Pancreas (tissue), 10 donors: ENCODE measurements at regions not wholly inside any gene's neighbourhood (a gene's known extent, or its start where the extent isn't known, plus 50 kb on each side); places are given as distances from the start of the nearest gene placed in this dataset.

Source experiments
- ATAC-seq, 4 donors: fragments of 200-7000 bp; cut with Tn5 transposase; one replicate each; pipeline versions ENCODE4 v1.8.0 to v1.9.1; 2020; ENCODE audit warnings: mild to moderate bottlenecking in 4 of 4, moderate library complexity in 4 of 4
- DNase-seq, 6 donors: peaks; one replicate each; pipeline ENCODE4 v3.0.0-alpha.2; 2020
- FAIRE-seq: peaks from 2 replicates; lab custom pipeline; 2012; peaks lifted over from hg19 to GRCh38; lab: Jason Lieb, UNC
- H3K27ac ChIP-seq, 4 donors: fragments of 200-600 bp; sonication (generic); 1 replicate in 3 of 4; 2 replicates in 1 of 4; pipeline versions ENCODE4 v1.5.0 to v1.8.0; 2020
- H3K27me3 ChIP-seq, 4 donors: fragments of 200-600 bp; one replicate each; pipeline ENCODE4 v1.8.0; 2021
- H3K36me3 ChIP-seq, 3 donors: fragments of 200-600 bp; sonication (generic) in 1 of 3; one replicate each; pipeline versions ENCODE4 v1.5.0 to v1.8.0; 2020 to 2021
- H3K4me1 ChIP-seq, 3 donors: fragments of 200-600 bp; one replicate each; pipeline ENCODE4 v1.8.0; 2021
- H3K4me3 ChIP-seq, 4 donors: fragments of 200-600 bp; sonication (generic) in 2 of 4; one replicate each; pipeline versions ENCODE4 v1.5.0 to v1.8.0; 2020 to 2021
- H3K9me3 ChIP-seq, 4 donors: fragments of 200-600 bp; one replicate each; pipeline ENCODE4 v1.8.0; 2021
- WGBS, 2 donors: extraction: QIAGEN DNeasy Blood & Tissue Kit; methylation state at CpG; one replicate each; pipeline ENCODE4 v1.1.7; 2013; 5-methylcytosine and 5-hydroxymethylcytosine counted together
- intact Hi-C, 3 donors: fragments of 100-400 bp; cut with DNase I; formaldehyde crosslinking; loops; one replicate each; pipeline versions ENCODE4 v1.11.1 to v1.14.2; 2022
- TF ChIP-seq, protein P1 (sequence below), 4 donors: fragments of 200-600 bp; sonication (generic) in 3 of 4; IDR thresholded peaks; one replicate each; pipeline versions ENCODE4 v1.5.0 to v1.8.0; 2021; ENCODE audit warnings: antibody characterized with exemption in 4 of 4
- donor health status: healthy with polysubstance abuse.
- donor health status: DM: no; HTN: no; CAD: no; lungs with moderate emphysema.
- donor health status: DM: no; HTN: no; CAD: no.
- donor health status: control.
- donor health status: control.
- donor health status: Bipolar disorder and iron deficiency.
- donor health status: DM: yes; HTN: yes; CAD: no.
- donor health status: DM: no; HTN: no; CAD: no.
- donor health status: DM: no; HTN: no; CAD: no.
- donor health status: DM: yes; HTN: yes; CAD: no.

DNA sequence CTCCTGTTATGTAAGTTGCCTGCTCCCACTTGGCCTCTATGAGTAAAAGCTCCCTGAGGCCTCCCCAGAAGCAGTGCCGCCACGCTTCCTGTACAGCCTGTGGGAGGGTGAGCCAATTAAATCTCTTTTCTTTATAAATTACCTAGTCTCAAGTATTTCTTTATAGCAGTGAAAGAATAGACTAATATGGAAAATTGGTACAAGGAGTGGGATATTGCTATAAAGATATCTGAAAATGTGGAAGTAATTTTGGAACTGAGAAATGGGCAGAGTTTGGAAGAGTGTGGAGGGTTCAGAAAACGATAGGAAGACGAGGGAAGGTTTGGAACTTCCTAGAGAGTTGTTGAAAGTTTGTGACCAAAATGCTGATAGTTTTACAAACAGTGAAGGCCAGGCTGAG, 572.3 kb downstream of the MATN1 start:
- intact Hi-C loops: no loop called here
- Histone ChIP-seq H3K36me3 (no peaks in the 10 kb centered on the region), H3K9me3 (no peaks in the 10 kb centered on the region), H3K4me3 (no peak overlapping the region), H3K27me3 (no peaks in the 10 kb centered on the region), H3K4me1 (no peaks in the 10 kb centered on the region), H3K27ac (no peak overlapping the region)
- ATAC-seq: no peak
- TF ChIP-seq, protein P1, sequence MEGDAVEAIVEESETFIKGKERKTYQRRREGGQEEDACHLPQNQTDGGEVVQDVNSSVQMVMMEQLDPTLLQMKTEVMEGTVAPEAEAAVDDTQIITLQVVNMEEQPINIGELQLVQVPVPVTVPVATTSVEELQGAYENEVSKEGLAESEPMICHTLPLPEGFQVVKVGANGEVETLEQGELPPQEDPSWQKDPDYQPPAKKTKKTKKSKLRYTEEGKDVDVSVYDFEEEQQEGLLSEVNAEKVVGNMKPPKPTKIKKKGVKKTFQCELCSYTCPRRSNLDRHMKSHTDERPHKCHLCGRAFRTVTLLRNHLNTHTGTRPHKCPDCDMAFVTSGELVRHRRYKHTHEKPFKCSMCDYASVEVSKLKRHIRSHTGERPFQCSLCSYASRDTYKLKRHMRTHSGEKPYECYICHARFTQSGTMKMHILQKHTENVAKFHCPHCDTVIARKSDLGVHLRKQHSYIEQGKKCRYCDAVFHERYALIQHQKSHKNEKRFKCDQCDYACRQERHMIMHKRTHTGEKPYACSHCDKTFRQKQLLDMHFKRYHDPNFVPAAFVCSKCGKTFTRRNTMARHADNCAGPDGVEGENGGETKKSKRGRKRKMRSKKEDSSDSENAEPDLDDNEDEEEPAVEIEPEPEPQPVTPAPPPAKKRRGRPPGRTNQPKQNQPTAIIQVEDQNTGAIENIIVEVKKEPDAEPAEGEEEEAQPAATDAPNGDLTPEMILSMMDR (IDR thresholded peaks at IDR 0.05): no peak
- 54 to 70% methylated on average over 4 of the region's 4 CpGs for WGBS, 2 donors
- DNase-seq: no peak
- FAIRE-seq: no peak

DNA sequence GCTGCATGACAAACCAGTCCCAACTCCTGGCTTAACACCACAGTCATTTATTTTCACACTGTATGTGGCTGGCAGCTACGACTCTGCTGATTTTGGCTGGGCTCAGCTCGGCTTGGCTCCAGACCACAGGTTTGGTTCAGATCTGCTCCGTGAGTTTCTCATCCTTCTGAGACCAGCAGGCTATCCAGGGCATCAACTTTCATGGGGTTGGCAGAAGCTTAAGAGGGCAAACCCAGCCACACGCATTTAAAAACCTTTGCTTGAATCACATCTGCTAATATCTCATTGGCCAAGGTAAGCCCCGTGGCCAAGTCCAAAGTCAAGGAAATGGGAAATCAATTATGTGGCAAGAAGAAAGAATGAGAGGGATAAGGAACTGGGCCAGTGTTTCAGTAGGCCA, 574.2 kb downstream of the MATN1 start:
- H3K27me3 ChIP-seq: no peaks in the 10 kb centered on the region
- no peaks in the 10 kb centered on the region for H3K9me3 ChIP-seq
- H3K36me3 ChIP-seq: no peaks in the 10 kb centered on the region
- no peak for DNase-seq
- WGBS, 2 donors: 56 to 63% methylated on average over 5 of the region's 5 CpGs
- ATAC-seq: no peak
- no peak overlapping the region for H3K27ac ChIP-seq
- TF ChIP-seq, protein P1 (IDR thresholded peaks at IDR 0.05): no peak
- intact Hi-C loops: no loop called here
- no peak for FAIRE-seq
- H3K4me3 ChIP-seq: no peak overlapping the region
- H3K4me1 ChIP-seq: no peaks in the 10 kb centered on the region

- WGBS, 2 donors: 28 to 31% methylated on average over 2 of the region's 2 CpGs
- TF ChIP-seq, protein P1 (IDR thresholded peaks at IDR 0.05): no peak
- no peaks in the 10 kb centered on the region for H3K27me3 ChIP-seq
- ATAC-seq (no peak), FAIRE-seq (no peak), DNase-seq (no peak)
- H3K27ac ChIP-seq: no peak overlapping the region
- H3K36me3 ChIP-seq: no peaks in the 10 kb centered on the region
- H3K4me1 ChIP-seq: no peaks in the 10 kb centered on the region
- intact Hi-C loops: no loop called here
- H3K4me3 ChIP-seq: no peak overlapping the region
- no peaks in the 10 kb centered on the region for H3K9me3 ChIP-seq
These were observed 574.7 kb downstream of the MATN1 start for GRCh38 chr1:30148676-30149075.

DNA sequence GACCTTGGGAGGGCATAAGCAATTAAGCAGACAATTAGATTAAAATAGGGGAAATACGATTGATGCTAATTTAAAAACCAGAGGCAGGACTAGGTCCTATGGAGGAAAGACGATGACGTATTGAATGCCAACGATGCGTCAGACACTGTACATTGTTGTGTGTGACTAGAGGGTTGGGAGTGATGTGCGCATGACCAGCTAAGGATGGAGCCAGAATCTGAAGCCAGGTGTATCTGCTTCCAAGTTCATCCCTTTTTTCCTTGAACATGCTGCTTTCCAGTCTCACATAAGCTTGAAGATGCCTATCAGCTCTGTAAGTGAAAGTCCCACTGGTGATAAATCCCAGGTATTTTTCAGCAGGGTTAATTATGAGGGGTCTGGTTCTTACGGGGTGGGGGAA, 576.2 kb downstream of the MATN1 start:
- H3K27me3 ChIP-seq: no peaks in the 10 kb centered on the region
- no peaks in the 10 kb centered on the region for H3K4me1 ChIP-seq
- no peak for FAIRE-seq
- TF ChIP-seq, protein P1 (IDR thresholded peaks at IDR 0.05): no peak
- no peak for ATAC-seq
- H3K36me3 ChIP-seq: no peaks in the 10 kb centered on the region
- no peak for DNase-seq
- intact Hi-C loops: no loop called here
- no peak overlapping the region for H3K27ac ChIP-seq
- no peaks in the 10 kb centered on the region for H3K9me3 ChIP-seq
- 67 to 83% methylated on average over 7 of the region's 7 CpGs for WGBS, 2 donors
- H3K4me3 ChIP-seq: no peak overlapping the region

DNA sequence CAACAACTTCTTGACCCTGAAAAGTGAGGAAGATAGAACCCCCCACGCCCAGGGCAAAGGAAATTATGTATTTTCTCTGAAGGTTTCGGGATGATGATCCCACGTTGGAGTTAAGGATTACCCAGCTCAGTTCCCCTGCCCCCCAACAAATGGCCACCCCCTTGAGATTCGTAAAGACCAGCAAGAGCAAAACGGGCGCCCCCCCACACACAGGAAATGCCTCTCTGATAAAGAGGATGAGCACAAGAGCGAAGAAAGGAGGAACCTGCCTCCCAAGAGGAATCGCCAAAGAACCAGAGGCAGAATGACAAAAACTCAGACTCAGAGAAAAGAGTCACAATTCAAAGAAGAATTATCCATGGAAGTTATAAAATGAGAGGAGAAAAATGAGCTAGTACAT, 576.9 kb downstream of the MATN1 start:
- FAIRE-seq (no peak), ATAC-seq (no peak), DNase-seq (no peak)
- TF ChIP-seq, protein P1 (IDR thresholded peaks at IDR 0.05): no peak
- H3K36me3 ChIP-seq: no peaks in the 10 kb centered on the region
- H3K4me3 ChIP-seq: no peak overlapping the region
- H3K27me3 ChIP-seq: no peaks in the 10 kb centered on the region
- WGBS, 2 donors: 42 to 57% methylated on average over 8 of the region's 8 CpGs
- H3K4me1 ChIP-seq: no peaks in the 10 kb centered on the region
- H3K9me3 ChIP-seq: no peaks in the 10 kb centered on the region
- no peak overlapping the region for H3K27ac ChIP-seq
- intact Hi-C loops: no loop called here
